H1 (cell line): ENCODE measurements at regions not wholly inside any gene's neighbourhood (a gene's known extent, or its start where the extent isn't known, plus 50 kb on each side); places are given as distances from the start of the nearest gene placed in this dataset.

Experiments
- CTCF ChIA-PET: fragments of 300-600 bp; sonication (Branson Sonifier 250); formaldehyde crosslinking; loops from one replicate; lab custom pipeline; 2021; ENCODE audit not compliant: partially characterized antibody; lab: Charles Lee
- POLR2A ChIA-PET: fragments of 300-600 bp; sonication (Branson Sonifier 250); formaldehyde crosslinking; loops from one replicate; lab custom pipeline; 2021; ENCODE audit warnings: inconsistent platforms; ENCODE audit not compliant: partially characterized antibody; lab: Charles Lee
- DNase-seq, 2 experiments: peaks; one replicate each; pipeline versions ENCODE4 v3.0.0 to v3.0.0-alpha.2; 2010 to 2022; ENCODE audit warnings: low spot score in 2 of 2, low read depth in 1 of 2, mixed read lengths in 1 of 2
- FAIRE-seq: peaks from 2 replicates; lab custom pipeline; 2011; peaks lifted over from hg19 to GRCh38; lab: Jason Lieb, UNC
- H2AFZ ChIP-seq: 2 replicates; pipeline ENCODE4 v1.8.1; 2012; ENCODE audit warnings: low read length, inconsistent platforms
- H2AK5ac ChIP-seq: 2 replicates; pipeline ENCODE4 v1.6.1; 2013; ENCODE audit warnings: low read depth, low read length
- H2BK120ac ChIP-seq: replicated peaks from 2 replicates; pipeline ENCODE3; 2013; ENCODE audit warnings: low read depth, low read length, inconsistent platforms
- H2BK12ac ChIP-seq: 2 replicates; pipeline ENCODE4 v1.6.1; 2013; ENCODE audit warnings: low read depth, low read length
- H2BK15ac ChIP-seq: 2 replicates; pipeline ENCODE4 v1.6.1; 2013; ENCODE audit warnings: low read length
- H2BK20ac ChIP-seq: 2 replicates; pipeline ENCODE4 v1.6.1; 2013; ENCODE audit warnings: low read length
- H2BK5ac ChIP-seq: 2 replicates; pipeline ENCODE4 v1.6.1; 2013; ENCODE audit warnings: low read depth, low read length
- H3K14ac ChIP-seq: 2 replicates; pipeline ENCODE4 v1.6.1; 2013; ENCODE audit warnings: inconsistent platforms; ENCODE audit not compliant: insufficient read length
- H3K18ac ChIP-seq: 2 replicates; pipeline ENCODE4 v1.6.1; 2013; ENCODE audit warnings: low read length; ENCODE audit errors: extremely low read depth
- H3K23ac ChIP-seq: 2 replicates; pipeline ENCODE4 v1.6.1; 2013; ENCODE audit warnings: inconsistent platforms; ENCODE audit not compliant: insufficient read length
- H3K23me2 ChIP-seq: 2 replicates; pipeline ENCODE4 v1.6.1; 2013; ENCODE audit warnings: low read depth, low read length
- H3K27ac ChIP-seq: 2 replicates; pipeline ENCODE4 v1.6.1; 2011; ENCODE audit warnings: low read depth, low read length, inconsistent platforms
- H3K27me3 ChIP-seq, 4 experiments: replicated peaks in 1 of 4; 1 replicate in 1 of 4; 2 replicates in 3 of 4; pipeline versions ENCODE4 v1.6.1 to v1.8.1; 2011 to 2013; ENCODE audit warnings: low read length in 3 of 4, mild to moderate bottlenecking in 3 of 4, inconsistent platforms in 2 of 4, mixed read lengths in 2 of 4, moderate library complexity in 1 of 4; ENCODE audit not compliant: control insufficient read depth in 3 of 4, insufficient read depth in 3 of 4; ENCODE audit errors: extremely low read depth in 1 of 4
- H3K36me3 ChIP-seq, 4 experiments: 2 replicates each; pipeline versions ENCODE4 v1.6.1 to v1.8.1; 2011 to 2013; ENCODE audit warnings: mild to moderate bottlenecking in 4 of 4, low read length in 3 of 4, moderate library complexity in 2 of 4, control low read depth in 1 of 4, inconsistent platforms in 1 of 4; ENCODE audit not compliant: insufficient read depth in 4 of 4, control insufficient read depth in 2 of 4
- H3K4ac ChIP-seq: replicated peaks from 2 replicates; pipeline ENCODE3; 2013; ENCODE audit warnings: low read length, low read depth, mixed read lengths, inconsistent platforms; ENCODE audit not compliant: insufficient read length
- H3K4me1 ChIP-seq, 4 experiments: replicated peaks in 1 of 4; 1 replicate in 1 of 4; 2 replicates in 3 of 4; pipeline versions ENCODE4 v1.6.1 to v1.8.1; 2011 to 2013; ENCODE audit warnings: low read length in 3 of 4, inconsistent platforms in 2 of 4, mixed read lengths in 1 of 4; ENCODE audit not compliant: insufficient read depth in 4 of 4, control insufficient read depth in 3 of 4
- H3K4me2 ChIP-seq, 2 experiments: 2 replicates each; pipeline versions ENCODE4 v1.6.1 to v1.8.1; 2011 to 2013; ENCODE audit warnings: low read depth in 2 of 2, low read length in 2 of 2, control low read depth in 1 of 2, inconsistent platforms in 1 of 2, mild to moderate bottlenecking in 1 of 2; ENCODE audit not compliant: insufficient read depth in 1 of 2
- H3K4me3 ChIP-seq, 4 experiments: fragments of 200-600, 300-600 bp in 1 of 4; sonication (generic), shearing (Covaris generic), sonication (Bioruptor Twin) in 1 of 4; 2 replicates each; pipeline versions ENCODE4 v1.5.1 to v1.8.1; 2011 to 2016; ENCODE audit warnings: low read length in 4 of 4, low read depth in 3 of 4, control low read depth in 2 of 4, inconsistent platforms in 2 of 4, mild to moderate bottlenecking in 2 of 4, mixed read lengths in 1 of 4, moderate library complexity in 1 of 4; ENCODE audit not compliant: insufficient read depth in 2 of 4; ENCODE audit errors: extremely low read depth in 1 of 4
- H3K56ac ChIP-seq: replicated peaks from 2 replicates; pipeline ENCODE3; 2013; ENCODE audit warnings: low read depth, mild to moderate bottlenecking, mixed read lengths, low read length, inconsistent platforms; ENCODE audit not compliant: insufficient read length
- H3K79me1 ChIP-seq: 2 replicates; pipeline ENCODE4 v1.6.1; 2013; ENCODE audit warnings: low read depth, low read length, control low read depth
- H3K79me2 ChIP-seq, 2 experiments: 2 replicates each; pipeline versions ENCODE4 v1.6.1 to v1.8.1; 2012 to 2013; ENCODE audit warnings: low read length in 2 of 2, mild to moderate bottlenecking in 2 of 2, inconsistent platforms in 1 of 2; ENCODE audit not compliant: insufficient read depth in 2 of 2, control insufficient read depth in 1 of 2
- H3K9ac ChIP-seq, 4 experiments: replicated peaks in 1 of 4; 1 replicate in 1 of 4; 2 replicates in 3 of 4; pipeline versions ENCODE4 v1.6.1 to v1.8.1; 2011 to 2013; ENCODE audit warnings: low read depth in 3 of 4, low read length in 3 of 4, control low read depth in 2 of 4, mild to moderate bottlenecking in 2 of 4, moderate library complexity in 2 of 4, inconsistent platforms in 1 of 4; ENCODE audit errors: extremely low read depth in 1 of 4
- H3K9me3 ChIP-seq, 2 experiments: 2 replicates each; pipeline versions ENCODE4 v1.6.1 to v1.8.1; 2012 to 2013; ENCODE audit warnings: mild to moderate bottlenecking in 2 of 2, moderate library complexity in 2 of 2, control low read depth in 1 of 2, inconsistent platforms in 1 of 2, low read depth in 1 of 2, low read length in 1 of 2, mixed read lengths in 1 of 2; ENCODE audit not compliant: insufficient read depth in 2 of 2
- H4K20me1 ChIP-seq, 2 experiments: replicated peaks in 1 of 2; 2 replicates each; pipeline versions ENCODE3 to v1.8.1; 2011 to 2013; ENCODE audit warnings: inconsistent platforms in 2 of 2, low read length in 2 of 2, mild to moderate bottlenecking in 1 of 2; ENCODE audit not compliant: insufficient read depth in 2 of 2, control insufficient read depth in 1 of 2
- H4K5ac ChIP-seq: 2 replicates; pipeline ENCODE4 v1.6.1; 2013; ENCODE audit warnings: low read length, low read depth, mixed read lengths, inconsistent platforms; ENCODE audit not compliant: insufficient read length
- H4K8ac ChIP-seq: 2 replicates; pipeline ENCODE4 v1.8.0; 2013; ENCODE audit warnings: mild to moderate bottlenecking, moderate library complexity, low read length, inconsistent platforms; ENCODE audit not compliant: insufficient read depth; ENCODE audit errors: extremely low read depth
- H4K91ac ChIP-seq: replicated peaks from 2 replicates; pipeline ENCODE3; 2013; ENCODE audit warnings: low read length, mixed read lengths, inconsistent platforms; ENCODE audit not compliant: insufficient read length
- ATF3 ChIP-seq: IDR thresholded peaks from 2 replicates; pipeline ENCODE4 v1.6.1; 2011; ENCODE audit warnings: low read depth, mild to moderate bottlenecking, low read length; ENCODE audit not compliant: insufficient read depth
- BACH1 ChIP-seq: IDR thresholded peaks from 2 replicates; pipeline ENCODE4 v1.6.1; 2012; ENCODE audit warnings: low read length, improper control_type of control experiment
- BRCA1 ChIP-seq: IDR thresholded peaks from 2 replicates; pipeline ENCODE4 v1.6.1; 2012; ENCODE audit warnings: low read depth, low read length, improper control_type of control experiment
- E2F6 ChIP-seq: IDR thresholded peaks from 2 replicates; pipeline ENCODE4 v1.6.1; 2012; ENCODE audit warnings: inconsistent platforms
- EP300 ChIP-seq, 2 experiments: IDR thresholded peaks; 1 replicate in 1 of 2; 2 replicates in 1 of 2; pipeline ENCODE4 v1.6.1; 2011 to 2012; ENCODE audit warnings: low read depth in 2 of 2, low read length in 2 of 2, mild to moderate bottlenecking in 2 of 2, borderline replicate concordance in 1 of 2, inconsistent platforms in 1 of 2, moderate library complexity in 1 of 2
- GABPA ChIP-seq: IDR thresholded peaks from 2 replicates; pipeline ENCODE4 v1.6.1; 2011; ENCODE audit warnings: mild to moderate bottlenecking, low read length, moderate library complexity, borderline replicate concordance; ENCODE audit not compliant: insufficient read depth
- GTF2F1 ChIP-seq: IDR thresholded peaks from 2 replicates; pipeline ENCODE4 v1.6.1; 2012; ENCODE audit warnings: low read depth, low read length, improper control_type of control experiment, borderline replicate concordance
- HDAC6 ChIP-seq: IDR thresholded peaks from one replicate; pipeline ENCODE4 v1.7.1; 2012; ENCODE audit warnings: low read depth, mild to moderate bottlenecking, inconsistent platforms, low read length, moderate library complexity
- JUN ChIP-seq: IDR thresholded peaks from 2 replicates; pipeline ENCODE4 v1.6.1; 2011; ENCODE audit warnings: low read depth, mild to moderate bottlenecking, improper control_type of control experiment, low read length
- JUND ChIP-seq: IDR thresholded peaks from 2 replicates; pipeline ENCODE4 v1.6.1; 2011; ENCODE audit warnings: mild to moderate bottlenecking, improper control_type of control experiment, low read length
- KDM4A ChIP-seq: IDR thresholded peaks from one replicate; pipeline ENCODE4 v1.7.1; 2012; ENCODE audit warnings: low read depth, mild to moderate bottlenecking, moderate library complexity, low read length, inconsistent platforms; ENCODE audit not compliant: severe bottlenecking
- RFX5 ChIP-seq: IDR thresholded peaks from 2 replicates; pipeline ENCODE4 v1.6.1; 2011; ENCODE audit warnings: low read depth, low read length, improper control_type of control experiment, borderline replicate concordance
- SP4 ChIP-seq: IDR thresholded peaks from 2 replicates; pipeline ENCODE4 v1.6.1; 2012; ENCODE audit warnings: low read length, inconsistent platforms

GRCh38 chr6:72530750-72531149, 91.1 kb upstream of the KCNQ5 start (continued):
- no peak for TF ChIP-seq JUND

GRCh38 chr6:72533606-72534005, 88.3 kb upstream of the KCNQ5 start:
- no peaks in the 10 kb centered on the region for H3K4me1 ChIP-seq
- H3K79me1 ChIP-seq = no peaks in the 10 kb centered on the region
- no peak overlapping the region for H3K23ac ChIP-seq
- no peak overlapping the region for H2BK120ac ChIP-seq
- ChIA-PET CTCF (interaction anchor here (0.6 to 3.9 kb wide), 5 partner anchors 9 to 792 kb away, joined by 3 to 33 read pairs (median 3); no protein-coding TSS in a partner anchor), POLR2A (no interaction called here)
- no peak overlapping the region for H3K4me2 ChIP-seq
- no peaks in the 10 kb centered on the region for H3K27me3 ChIP-seq
- H3K14ac ChIP-seq = no peak overlapping the region
- no peaks in the 10 kb centered on the region for H3K23me2 ChIP-seq
- no peak overlapping the region for H3K27ac ChIP-seq
- no peak overlapping the region for H4K8ac ChIP-seq
- FAIRE-seq (no peak), DNase-seq (no peak)
- no peak overlapping the region for H3K18ac ChIP-seq
- H2BK5ac ChIP-seq = no peak overlapping the region
- no peak overlapping the region for H2BK20ac ChIP-seq
- H3K4me3 ChIP-seq = no peak overlapping the region
- no peak overlapping the region for H3K9ac ChIP-seq
- no peaks in the 10 kb centered on the region for H3K79me2 ChIP-seq
- no peak overlapping the region for H2AFZ ChIP-seq
- H2BK15ac ChIP-seq = no peak overlapping the region
- no peak overlapping the region for H4K5ac ChIP-seq
- no peak overlapping the region for H3K56ac ChIP-seq
- H4K91ac ChIP-seq = no peak overlapping the region
- H3K36me3 ChIP-seq = no peaks in the 10 kb centered on the region
- no peak overlapping the region for H2BK12ac ChIP-seq
- no peaks in the 10 kb centered on the region for H3K9me3 ChIP-seq
- peaks cover 0 to 1% of the 10 kb centered on the region in 2 experiments for H4K20me1 ChIP-seq
- H3K4ac ChIP-seq = no peak overlapping the region
- H2AK5ac ChIP-seq = no peak overlapping the region
- TF ChIP-seq BACH1 = no peak
- no peak for TF ChIP-seq JUN
- no peak for TF ChIP-seq E2F6
- no peak for TF ChIP-seq BRCA1
- no peak for TF ChIP-seq SP4
- no peak for TF ChIP-seq ATF3
- TF ChIP-seq KDM4A = no peak
- TF ChIP-seq EP300 (IDR thresholded peaks at IDR 0.05; ENCODE audit: borderline replicate concordance in 1 of 2, low read depth in 2 of 2, low read length in 2 of 2) = no peak
- no peak for TF ChIP-seq HDAC6
- TF ChIP-seq GTF2F1 = no peak
- TF ChIP-seq GABPA = no peak
- no peak for TF ChIP-seq JUND
- no peak for TF ChIP-seq RFX5
